ENCODE measurements at regions not wholly inside any gene's neighbourhood (a gene's known extent, or its start where the extent isn't known, plus 50 kb on each side); places are given as distances from the start of the nearest gene placed in this dataset.
"Not testable (repeated sequence)": the region's sequence is repeated elsewhere in the genome, so short reads cannot be mapped to it uniquely, and the experiment has no call there.

DNA sequence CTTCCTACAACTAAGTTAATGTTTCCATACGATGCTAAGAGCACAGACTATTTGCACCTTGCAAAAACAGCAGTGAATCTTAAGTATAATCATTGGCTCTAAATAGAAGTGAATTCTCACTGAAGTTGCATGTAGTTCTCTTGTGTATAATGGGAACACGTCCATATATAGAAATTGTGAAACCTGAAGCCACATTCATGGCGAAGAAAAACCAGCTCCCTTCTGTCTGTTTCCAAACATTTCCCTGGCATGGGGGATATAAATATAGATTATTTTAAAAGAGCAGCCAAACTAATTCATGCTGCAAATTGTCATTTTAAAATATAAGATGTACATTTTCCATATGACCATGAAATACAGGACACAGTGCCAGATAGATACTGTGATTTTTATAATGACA is 71.1 kb downstream of the TRAM1L1 start:
- DNase-seq, result no peak
- H3K9me3 ChIP-seq (ENCODE audit: control insufficient read depth in 2 of 3, insufficient read depth in 1 of 3, low read length in 3 of 3), result no peaks in the 10 kb centered on the region
- intact Hi-C loops (cut with DNase I), result no loop called here
- TF ChIP-seq, protein P1, sequence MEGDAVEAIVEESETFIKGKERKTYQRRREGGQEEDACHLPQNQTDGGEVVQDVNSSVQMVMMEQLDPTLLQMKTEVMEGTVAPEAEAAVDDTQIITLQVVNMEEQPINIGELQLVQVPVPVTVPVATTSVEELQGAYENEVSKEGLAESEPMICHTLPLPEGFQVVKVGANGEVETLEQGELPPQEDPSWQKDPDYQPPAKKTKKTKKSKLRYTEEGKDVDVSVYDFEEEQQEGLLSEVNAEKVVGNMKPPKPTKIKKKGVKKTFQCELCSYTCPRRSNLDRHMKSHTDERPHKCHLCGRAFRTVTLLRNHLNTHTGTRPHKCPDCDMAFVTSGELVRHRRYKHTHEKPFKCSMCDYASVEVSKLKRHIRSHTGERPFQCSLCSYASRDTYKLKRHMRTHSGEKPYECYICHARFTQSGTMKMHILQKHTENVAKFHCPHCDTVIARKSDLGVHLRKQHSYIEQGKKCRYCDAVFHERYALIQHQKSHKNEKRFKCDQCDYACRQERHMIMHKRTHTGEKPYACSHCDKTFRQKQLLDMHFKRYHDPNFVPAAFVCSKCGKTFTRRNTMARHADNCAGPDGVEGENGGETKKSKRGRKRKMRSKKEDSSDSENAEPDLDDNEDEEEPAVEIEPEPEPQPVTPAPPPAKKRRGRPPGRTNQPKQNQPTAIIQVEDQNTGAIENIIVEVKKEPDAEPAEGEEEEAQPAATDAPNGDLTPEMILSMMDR (IDR thresholded peaks at IDR 0.05; ENCODE audit: borderline replicate concordance, extremely low read depth, insufficient read depth), result no peak
- no peaks in the 10 kb centered on the region for H3K36me3 ChIP-seq (ENCODE audit: control insufficient read depth in 2 of 3, insufficient read depth in 3 of 3, low read length in 3 of 3)
- H3K27me3 ChIP-seq (ENCODE audit: control insufficient read depth, insufficient read depth, low read length), result no peaks in the 10 kb centered on the region
- H3K4me3 ChIP-seq (ENCODE audit: low read length in 3 of 3), result no peak overlapping the region
- H3K4me1 ChIP-seq (ENCODE audit: control insufficient read depth in 2 of 3, insufficient read depth in 2 of 3, low read depth in 1 of 3, low read length in 3 of 3), result no peaks in the 10 kb centered on the region
- no peak overlapping the region for H3K9ac ChIP-seq (ENCODE audit: low read length in 3 of 3)
- no peak overlapping the region for H3K27ac ChIP-seq (ENCODE audit: low read depth in 2 of 2, low read length in 2 of 2)
- FAIRE-seq, result no peak

DNA sequence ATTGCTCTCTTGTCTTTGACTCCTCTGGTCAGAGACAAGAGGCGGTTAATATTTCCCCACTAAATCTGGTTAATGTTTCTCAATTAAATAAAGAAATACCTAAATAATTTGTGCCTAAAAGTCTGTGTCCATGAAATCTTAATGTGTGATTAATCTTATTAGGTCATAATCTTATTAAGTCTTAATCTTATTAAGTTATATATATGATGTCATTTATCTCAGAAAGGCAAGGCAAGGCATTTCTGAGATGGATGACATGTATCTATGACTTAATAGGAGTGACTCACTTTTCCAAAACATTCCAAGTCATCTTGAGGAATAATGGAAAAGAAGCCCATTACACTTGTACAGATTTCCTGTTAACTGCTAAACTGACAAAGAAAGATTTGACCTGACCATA is 74.7 kb downstream of the TRAM1L1 start:
- intact Hi-C loops (cut with DNase I), result no loop called here
- FAIRE-seq, result no peak
- no peak overlapping the region for H3K9ac ChIP-seq (ENCODE audit: low read length in 3 of 3)
- no peaks in the 10 kb centered on the region for H3K4me1 ChIP-seq (ENCODE audit: control insufficient read depth in 2 of 3, insufficient read depth in 2 of 3, low read depth in 1 of 3, low read length in 3 of 3)
- H3K27me3 ChIP-seq (ENCODE audit: control insufficient read depth, insufficient read depth, low read length), result no peaks in the 10 kb centered on the region
- no peaks in the 10 kb centered on the region for H3K9me3 ChIP-seq (ENCODE audit: control insufficient read depth in 2 of 3, insufficient read depth in 1 of 3, low read length in 3 of 3)
- TF ChIP-seq, protein P1 (IDR thresholded peaks at IDR 0.05; ENCODE audit: borderline replicate concordance, extremely low read depth, insufficient read depth), result no peak
- no peak for DNase-seq
- no peak overlapping the region for H3K27ac ChIP-seq (ENCODE audit: low read depth in 2 of 2, low read length in 2 of 2)
- no peak overlapping the region for H3K4me3 ChIP-seq (ENCODE audit: low read length in 3 of 3)
- H3K36me3 ChIP-seq (ENCODE audit: control insufficient read depth in 2 of 3, insufficient read depth in 3 of 3, low read length in 3 of 3), result no peaks in the 10 kb centered on the region

DNA sequence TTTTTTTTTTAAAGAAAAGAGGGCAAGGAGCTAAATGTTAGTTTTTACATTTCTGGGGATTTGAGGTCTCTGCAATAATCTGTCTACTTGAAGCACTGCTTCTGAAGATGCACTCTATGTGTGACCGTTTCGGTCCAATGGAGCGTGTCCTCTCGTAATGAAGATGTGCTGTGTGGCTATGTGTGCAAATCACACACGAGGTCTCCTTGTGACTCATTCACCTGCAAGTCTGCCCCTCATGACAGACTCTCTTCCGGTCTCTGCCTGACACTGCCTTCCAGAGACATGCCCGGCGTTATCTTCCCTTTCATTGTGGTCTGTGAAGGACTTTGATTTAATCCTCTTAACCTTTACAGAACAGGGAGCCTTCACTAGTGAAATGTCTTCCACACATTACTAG is 84.3 kb downstream of the TRAM1L1 start:
- no peak overlapping the region for H3K4me3 ChIP-seq (ENCODE audit: low read length in 3 of 3)
- no peak for FAIRE-seq

DNA sequence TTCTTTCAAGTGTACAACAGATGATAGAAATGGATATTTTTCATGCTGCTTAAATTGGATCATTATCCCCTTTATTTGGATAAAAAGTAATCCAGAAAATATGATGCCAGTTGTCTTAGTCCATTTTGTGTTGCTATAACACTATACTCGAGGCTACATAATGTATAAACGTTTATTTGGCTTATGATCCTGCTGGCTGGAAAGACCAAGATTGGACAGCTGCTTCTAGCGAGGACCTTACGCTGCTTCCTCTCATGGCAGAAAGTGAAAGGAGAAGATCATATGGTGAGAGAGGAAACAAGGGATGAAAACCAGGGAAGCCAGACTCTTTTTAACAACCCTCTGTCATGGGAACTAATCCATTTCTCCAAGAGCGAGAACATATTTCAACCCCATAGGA is 102.7 kb downstream of the TRAM1L1 start:
- Histone ChIP-seq H3K4me1 (ENCODE audit: control insufficient read depth in 2 of 3, insufficient read depth in 2 of 3, low read depth in 1 of 3, low read length in 3 of 3) (no peaks in the 10 kb centered on the region), H3K36me3 (ENCODE audit: control insufficient read depth in 2 of 3, insufficient read depth in 3 of 3, low read length in 3 of 3) (no peaks in the 10 kb centered on the region), H3K9ac (ENCODE audit: low read length in 3 of 3) (no peak overlapping the region), H3K9me3 (ENCODE audit: control insufficient read depth in 2 of 3, insufficient read depth in 1 of 3, low read length in 3 of 3) (no peaks in the 10 kb centered on the region), H3K4me3 (ENCODE audit: low read length in 3 of 3) (no peak overlapping the region), H3K27ac (ENCODE audit: low read depth in 2 of 2, low read length in 2 of 2) (no peak overlapping the region), H3K27me3 (ENCODE audit: control insufficient read depth, insufficient read depth, low read length) (no peaks in the 10 kb centered on the region)
- DNase-seq (no peak), FAIRE-seq (no peak)
- intact Hi-C loops (cut with DNase I), result no loop called here
- TF ChIP-seq, protein P1 (IDR thresholded peaks at IDR 0.05; ENCODE audit: borderline replicate concordance, extremely low read depth, insufficient read depth), result no peak

More for the DNA sequence above, 84.3 kb downstream of the TRAM1L1 start:
- intact Hi-C loops (cut with DNase I), result no loop called here
- Histone ChIP-seq H3K9me3 (ENCODE audit: control insufficient read depth in 2 of 3, insufficient read depth in 1 of 3, low read length in 3 of 3) (no peaks in the 10 kb centered on the region), H3K27me3 (ENCODE audit: control insufficient read depth, insufficient read depth, low read length) (no peaks in the 10 kb centered on the region), H3K36me3 (ENCODE audit: control insufficient read depth in 2 of 3, insufficient read depth in 3 of 3, low read length in 3 of 3) (no peaks in the 10 kb centered on the region), H3K27ac (ENCODE audit: low read depth in 2 of 2, low read length in 2 of 2) (no peak overlapping the region), H3K9ac (ENCODE audit: low read length in 3 of 3) (no peak overlapping the region), H3K4me1 (ENCODE audit: control insufficient read depth in 2 of 3, insufficient read depth in 2 of 3, low read depth in 1 of 3, low read length in 3 of 3) (no peaks in the 10 kb centered on the region)
- TF ChIP-seq, protein P1 (IDR thresholded peaks at IDR 0.05; ENCODE audit: borderline replicate concordance, extremely low read depth, insufficient read depth), result no peak
- peak in 1 of 5 donors; percentile 3 for DNase-seq

DNA sequence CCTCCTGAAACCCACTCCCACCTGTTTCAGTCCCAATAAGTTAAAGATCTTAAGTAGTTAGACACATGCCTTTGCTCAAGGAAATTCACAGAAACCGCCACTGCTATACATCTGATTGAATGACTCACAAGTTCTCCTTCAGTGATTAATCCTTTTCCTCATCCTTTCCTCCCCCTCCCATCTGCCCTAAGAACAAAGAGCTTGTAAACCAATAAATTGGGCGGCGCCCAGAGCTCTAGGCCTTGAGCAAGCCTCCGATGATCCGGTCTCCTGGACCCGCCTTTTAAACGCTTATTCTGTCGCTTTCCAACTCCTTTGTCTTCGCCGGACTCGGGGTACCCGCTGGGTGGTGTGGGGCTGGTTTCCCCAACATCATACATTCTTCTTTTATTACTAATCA is 104.9 kb downstream of the TRAM1L1 start:
- H3K27ac ChIP-seq (ENCODE audit: low read depth in 2 of 2, low read length in 2 of 2); H3K4me3 ChIP-seq (ENCODE audit: low read length in 3 of 3); intact Hi-C loops (cut with DNase I); H3K36me3 ChIP-seq (ENCODE audit: control insufficient read depth in 2 of 3, insufficient read depth in 3 of 3, low read length in 3 of 3); H3K27me3 ChIP-seq (ENCODE audit: control insufficient read depth, insufficient read depth, low read length); FAIRE-seq; H3K9ac ChIP-seq (ENCODE audit: low read length in 3 of 3); H3K9me3 ChIP-seq (ENCODE audit: control insufficient read depth in 2 of 3, insufficient read depth in 1 of 3, low read length in 3 of 3); H3K4me1 ChIP-seq (ENCODE audit: control insufficient read depth in 2 of 3, insufficient read depth in 2 of 3, low read depth in 1 of 3, low read length in 3 of 3): not testable (repeated sequence)
- peak in 2 of 5 donors; percentile 3 to 44 for DNase-seq

Data from kidney (tissue), 13 donors.